GM21786 (cell line): ENCODE measurements at regions not wholly inside any gene's neighbourhood (a gene's known extent, or its start where the extent isn't known, plus 50 kb on each side); places are given as distances from the start of the nearest gene placed in this dataset.
A peak's percentile ranks its signal among the peaks of the same experiment; 100 is the strongest.

Experiments used
- ATAC-seq: cut with Tn5 transposase; IDR thresholded peaks from one replicate; pipeline ENCODE4 v1.9.1; 2021; ENCODE audit not compliant: unreplicated experiment

GRCh38 chr6:224350-224749 lies 67.9 kb upstream of the DUSP22 start:
- ATAC-seq = no peak

- ATAC-seq = peak; percentile 12
These were observed 67.1 kb upstream of the DUSP22 start for GRCh38 chr6:225121-225721.

GRCh38 chr6:225907-226306 lies 66.4 kb upstream of the DUSP22 start:
- ATAC-seq = no peak

GRCh38 chr6:226516-227073 lies 65.7 kb upstream of the DUSP22 start:
- peak; percentile 26 for ATAC-seq

- peak; percentile 34 for ATAC-seq
These were observed 65.1 kb upstream of the DUSP22 start for GRCh38 chr6:227074-227782.

- ATAC-seq = peak; percentile 27
These were observed 64.4 kb upstream of the DUSP22 start for GRCh38 chr6:227812-228338.

- ATAC-seq = peak; percentile 24
These were observed 63.2 kb upstream of the DUSP22 start for GRCh38 chr6:228881-229651.

GRCh38 chr6:231779-232178 lies 60.5 kb upstream of the DUSP22 start:
- no peak for ATAC-seq

GRCh38 chr6:232982-233640 lies 59.2 kb upstream of the DUSP22 start:
- ATAC-seq = no peak

GRCh38 chr6:234706-235372 lies 57.4 kb upstream of the DUSP22 start:
- no peak for ATAC-seq

- ATAC-seq = peak; percentile 54
These were observed 56.4 kb upstream of the DUSP22 start for GRCh38 chr6:235763-236360.

- ATAC-seq = no peak
These were observed 55.8 kb upstream of the DUSP22 start for GRCh38 chr6:236519-236918.

- no peak for ATAC-seq
These were observed 52.1 kb upstream of the DUSP22 start for GRCh38 chr6:240151-240550.

- no peak for ATAC-seq
These were observed 50.9 kb upstream of the DUSP22 start for GRCh38 chr6:241336-241865.
